Astrocyte of the cerebellum (primary cell): ENCODE measurements at regions not wholly inside any gene's neighbourhood (a gene's known extent, or its start where the extent isn't known, plus 50 kb on each side); places are given as distances from the start of the nearest gene placed in this dataset.

Experiments used
- DNase-seq: peaks from one replicate; pipeline ENCODE4 v3.0.0-alpha.2; 2011; ENCODE audit warnings: low read depth
- H3K4me3 ChIP-seq: 2 replicates; pipeline ENCODE4 v1.5.1; 2011; ENCODE audit warnings: mild to moderate bottlenecking, low read depth, low read length, moderate library complexity
- in situ Hi-C: cut with HindIII; loops from 2 replicates; pipeline ENCODE4 v1.10.0; 2017; ENCODE audit warnings: low sequenced_read_pairs
- TF ChIP-seq, protein P1 (sequence below): IDR thresholded peaks from 2 replicates; pipeline ENCODE4 v1.5.1; 2012; ENCODE audit warnings: low read length, low read depth, moderate library complexity, mild to moderate bottlenecking; ENCODE audit errors: missing control alignments

DNA sequence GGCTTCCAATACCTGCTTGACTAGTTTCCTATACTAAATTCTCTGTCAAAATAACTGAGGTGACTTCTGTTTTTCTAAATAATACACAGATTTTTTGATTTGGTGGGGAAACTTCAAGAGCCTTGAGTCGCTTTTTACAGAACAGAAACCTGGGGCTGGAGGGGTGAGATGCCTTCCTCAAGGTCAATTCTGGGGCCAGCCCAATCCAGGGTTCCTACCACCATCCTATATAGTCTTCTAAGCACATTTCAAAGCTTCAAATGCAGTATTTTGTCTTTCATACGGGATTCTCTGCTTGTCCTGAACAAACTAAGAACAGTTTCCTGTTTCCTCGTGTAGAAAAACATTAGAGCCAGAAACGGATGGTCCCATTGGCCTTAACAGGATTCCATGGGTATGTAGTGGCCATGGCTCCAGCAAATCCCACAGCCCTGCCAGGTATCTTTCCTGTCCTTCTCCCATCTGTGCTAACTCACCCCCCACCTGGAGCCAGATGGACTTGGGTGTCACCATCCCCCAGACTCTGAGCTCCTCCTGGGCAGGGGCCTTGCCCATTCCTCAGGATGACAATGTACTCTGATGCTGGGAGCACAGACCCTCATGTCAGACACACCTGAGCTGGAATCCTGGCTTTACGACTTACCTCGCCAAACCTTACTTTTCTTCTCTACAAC lies 146.9 kb downstream of the KLF13 start:
- TF ChIP-seq, protein P1, sequence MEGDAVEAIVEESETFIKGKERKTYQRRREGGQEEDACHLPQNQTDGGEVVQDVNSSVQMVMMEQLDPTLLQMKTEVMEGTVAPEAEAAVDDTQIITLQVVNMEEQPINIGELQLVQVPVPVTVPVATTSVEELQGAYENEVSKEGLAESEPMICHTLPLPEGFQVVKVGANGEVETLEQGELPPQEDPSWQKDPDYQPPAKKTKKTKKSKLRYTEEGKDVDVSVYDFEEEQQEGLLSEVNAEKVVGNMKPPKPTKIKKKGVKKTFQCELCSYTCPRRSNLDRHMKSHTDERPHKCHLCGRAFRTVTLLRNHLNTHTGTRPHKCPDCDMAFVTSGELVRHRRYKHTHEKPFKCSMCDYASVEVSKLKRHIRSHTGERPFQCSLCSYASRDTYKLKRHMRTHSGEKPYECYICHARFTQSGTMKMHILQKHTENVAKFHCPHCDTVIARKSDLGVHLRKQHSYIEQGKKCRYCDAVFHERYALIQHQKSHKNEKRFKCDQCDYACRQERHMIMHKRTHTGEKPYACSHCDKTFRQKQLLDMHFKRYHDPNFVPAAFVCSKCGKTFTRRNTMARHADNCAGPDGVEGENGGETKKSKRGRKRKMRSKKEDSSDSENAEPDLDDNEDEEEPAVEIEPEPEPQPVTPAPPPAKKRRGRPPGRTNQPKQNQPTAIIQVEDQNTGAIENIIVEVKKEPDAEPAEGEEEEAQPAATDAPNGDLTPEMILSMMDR, result no peak
- DNase-seq, result no peak
- no peak overlapping the region for H3K4me3 ChIP-seq
- in situ Hi-C loops, result no loop called here

DNA sequence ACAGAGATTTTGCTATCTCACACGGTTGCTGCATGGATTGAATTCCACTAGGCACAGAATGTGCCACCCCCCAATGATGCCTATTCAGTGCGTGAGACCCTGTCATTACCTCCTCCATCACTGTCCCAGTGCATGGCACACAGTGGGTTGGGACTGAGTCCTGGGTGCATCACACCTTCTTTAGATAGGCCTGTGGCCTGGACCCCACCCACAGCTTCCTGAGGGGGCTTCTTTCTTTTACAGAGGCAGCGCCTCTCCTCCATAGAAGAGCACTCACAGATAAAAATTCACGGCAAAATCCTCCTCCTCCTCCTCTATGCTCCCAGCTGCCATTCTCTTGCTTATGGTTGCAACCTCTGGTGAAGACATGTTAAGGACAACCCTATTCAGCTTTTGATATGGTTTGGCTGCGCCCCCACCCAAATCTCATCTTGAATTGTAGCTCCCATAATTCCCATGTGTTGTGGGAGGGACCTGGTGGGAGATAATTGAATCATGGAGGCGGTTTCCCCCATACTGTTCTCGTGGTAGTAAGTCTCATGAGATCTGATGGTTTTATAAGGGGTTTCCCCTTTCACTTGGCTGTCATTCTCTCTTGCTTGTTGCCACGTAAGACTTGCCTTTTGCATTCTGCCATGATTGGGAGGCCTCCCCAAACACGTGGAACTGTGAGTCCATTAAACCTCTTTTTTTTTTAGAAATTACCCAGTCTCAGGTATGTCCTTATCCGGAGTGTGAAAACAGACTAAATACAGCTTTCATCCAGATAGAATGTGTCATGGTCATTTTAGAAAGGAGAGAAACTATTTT lies 147.6 kb downstream of the KLF13 start:
- TF ChIP-seq, protein P1, result no peak
- no peak for DNase-seq
- in situ Hi-C loops, result no loop called here
- H3K4me3 ChIP-seq, result no peak overlapping the region

DNA sequence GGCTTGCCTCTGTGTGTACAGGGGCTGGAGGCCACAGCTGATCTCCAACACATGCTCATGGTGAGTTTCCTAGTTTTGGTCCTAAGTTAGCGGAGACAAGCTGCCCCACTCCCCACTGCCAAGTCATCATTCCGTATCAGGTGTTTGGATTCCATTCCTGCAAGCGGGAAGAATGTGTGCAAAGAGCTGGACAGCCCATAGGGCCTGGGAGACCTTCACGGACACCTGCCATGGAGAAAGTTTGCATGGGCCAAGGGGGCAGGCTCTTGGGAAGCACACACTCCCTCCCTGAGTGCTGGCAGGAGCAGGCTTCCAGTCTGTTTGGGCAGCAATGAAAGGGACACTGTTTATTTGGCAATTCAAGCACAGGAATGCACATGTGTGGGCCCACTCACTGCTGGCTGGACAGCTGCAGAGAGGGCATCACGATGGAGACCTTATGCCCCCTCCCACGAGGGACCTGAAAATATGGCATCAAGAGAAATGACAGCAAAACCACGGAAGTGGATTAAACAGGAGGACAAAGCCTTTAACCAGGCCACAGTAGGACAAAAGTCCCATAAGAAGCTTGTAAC lies 149.7 kb downstream of the KLF13 start:
- in situ Hi-C loops, result loop anchor here (5.0 kb wide), 3 partner anchors 69 to 264 kb away; no protein-coding TSS in a partner anchor
- no peak for DNase-seq
- no peak overlapping the region for H3K4me3 ChIP-seq
- TF ChIP-seq, protein P1, result no peak

DNA sequence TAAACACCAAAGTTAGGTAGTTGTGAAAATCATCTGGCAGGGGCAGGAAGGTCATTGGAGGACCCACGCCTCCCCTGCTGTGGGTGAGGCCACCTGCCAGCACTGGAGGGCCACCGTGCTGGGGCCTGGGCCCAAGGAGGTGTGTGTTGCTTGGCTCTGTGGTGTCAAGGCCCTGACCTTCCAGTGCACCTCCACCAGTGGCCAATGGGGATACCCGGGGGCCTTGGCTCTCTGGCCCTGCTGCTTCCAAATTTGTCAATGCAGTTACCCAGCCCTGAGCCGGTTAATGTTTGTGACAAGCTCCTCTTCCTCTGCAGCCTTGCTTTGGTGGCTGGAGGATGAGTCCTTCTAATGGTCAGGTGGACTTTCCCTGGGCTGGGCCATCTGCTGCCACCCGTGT lies 150.2 kb downstream of the KLF13 start:
- DNase-seq, result no peak
- no peak overlapping the region for H3K4me3 ChIP-seq
- TF ChIP-seq, protein P1, result no peak
- in situ Hi-C loops, result loop anchor here (5.0 kb wide), 3 partner anchors 70 to 265 kb away; no protein-coding TSS in a partner anchor

DNA sequence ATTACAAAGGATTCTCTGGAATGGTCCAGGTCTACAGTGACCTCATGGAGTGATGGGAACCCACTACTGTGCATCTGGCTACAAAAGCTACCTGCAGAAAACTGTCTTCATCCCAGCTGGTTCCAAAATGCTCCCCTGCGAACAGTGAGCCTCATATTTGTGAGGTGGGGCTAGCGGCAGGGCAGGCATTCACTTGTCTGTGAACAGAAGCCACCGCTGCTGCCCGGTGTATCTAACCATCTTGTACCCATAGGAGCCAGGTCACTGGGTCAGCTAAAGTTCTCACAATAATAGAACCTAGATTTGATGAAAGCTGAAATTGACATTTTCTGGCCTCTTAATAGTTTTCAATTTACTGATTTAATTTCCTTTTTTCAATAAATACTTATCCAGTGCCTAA lies 150.7 kb downstream of the KLF13 start:
- no peak overlapping the region for H3K4me3 ChIP-seq
- in situ Hi-C loops, result loop anchor here (5.0 kb wide), 3 partner anchors 70 to 265 kb away; no protein-coding TSS in a partner anchor
- TF ChIP-seq, protein P1, result no peak
- DNase-seq, result no peak

DNA sequence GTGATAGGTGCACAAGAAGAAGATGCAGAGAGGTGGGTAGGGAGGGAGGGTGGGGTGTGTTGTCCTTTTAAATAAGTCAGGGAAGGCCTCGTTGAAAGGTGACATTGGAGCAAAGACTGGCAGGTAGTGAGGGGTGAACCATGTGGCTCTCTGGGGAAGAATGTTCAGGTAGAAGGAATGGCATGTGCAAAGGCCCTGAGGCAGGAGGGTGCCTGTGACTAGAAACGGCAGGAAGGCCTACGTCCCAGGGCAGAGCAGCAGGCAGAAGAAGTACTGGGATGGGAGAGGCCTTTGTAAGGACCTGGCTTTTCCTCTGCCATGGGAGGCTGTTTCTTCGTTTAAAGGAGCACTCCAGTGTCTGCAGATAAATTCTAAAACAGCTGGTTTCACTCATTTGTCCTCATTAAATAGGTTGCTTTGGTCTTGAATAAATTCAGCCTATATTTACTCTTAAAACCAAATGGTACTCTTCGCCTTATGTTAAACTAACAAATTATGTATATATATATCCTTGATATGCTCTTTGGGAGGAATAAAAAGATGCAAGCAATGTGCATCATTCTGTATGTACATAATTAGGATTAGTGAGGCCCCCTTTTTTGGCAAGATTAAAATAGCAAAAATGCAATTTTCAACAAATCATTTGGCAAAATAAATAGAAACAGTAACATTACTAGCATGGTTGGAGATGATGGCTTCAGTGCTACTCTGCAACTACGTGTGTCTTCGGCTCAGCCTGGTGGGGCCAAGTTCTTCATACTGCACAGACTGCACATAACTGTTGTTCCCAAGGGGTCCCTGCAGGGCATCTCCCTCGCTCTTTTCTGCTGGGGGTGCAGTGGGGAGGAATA lies 151.4 kb downstream of the KLF13 start:
- in situ Hi-C loops, result loop anchor here (5.0 kb wide), 3 partner anchors 71 to 266 kb away; no protein-coding TSS in a partner anchor
- DNase-seq, result no peak
- TF ChIP-seq, protein P1, result no peak
- H3K4me3 ChIP-seq, result no peak overlapping the region
